GM23338 (cell line): ENCODE measurements at regions not wholly inside any gene's neighbourhood (a gene's known extent, or its start where the extent isn't known, plus 50 kb on each side); places are given as distances from the start of the nearest gene placed in this dataset.

Source experiments
- ATAC-seq: fragments of 200-7000 bp; cut with Tn5 transposase; 3 replicates; pipeline ENCODE4 v1.9.1; 2020
- DNase-seq: peaks from one replicate; pipeline ENCODE4 v3.0.0-alpha.2; 2015; ENCODE audit warnings: low spot score
- H2AFZ ChIP-seq: fragments of 200-600 bp; sonication (generic); 2 replicates; pipeline ENCODE4 v1.8.0; 2016; ENCODE audit warnings: antibody characterized with exemption, mild to moderate bottlenecking, moderate library complexity
- H3F3A ChIP-seq: fragments of 200-600 bp; sonication (generic); replicated peaks from 2 replicates; pipeline ENCODE4 v1.8.0; 2017; ENCODE audit warnings: antibody characterized with exemption, mixed run types, low read depth
- H3K27ac ChIP-seq: fragments of 200-600 bp; sonication (generic); 2 replicates; pipeline ENCODE4 v1.6.1; 2016; ENCODE audit warnings: low read depth
- H3K27me3 ChIP-seq: fragments of 200-600 bp; sonication (generic); 2 replicates; pipeline ENCODE4 v1.8.0; 2016; ENCODE audit warnings: mild to moderate bottlenecking, mixed run types, moderate library complexity; ENCODE audit not compliant: insufficient read depth
- H3K36me3 ChIP-seq: fragments of 200-600 bp; sonication (generic); 2 replicates; pipeline ENCODE4 v1.8.0; 2016; ENCODE audit warnings: mild to moderate bottlenecking; ENCODE audit not compliant: insufficient read depth
- H3K4me1 ChIP-seq: fragments of 200-600 bp; sonication (generic); 2 replicates; pipeline ENCODE4 v1.8.0; 2016; ENCODE audit warnings: mild to moderate bottlenecking, moderate library complexity; ENCODE audit not compliant: insufficient read depth
- H3K4me2 ChIP-seq: fragments of 200-600 bp; sonication (generic); 2 replicates; pipeline ENCODE4 v1.7.1; 2017; ENCODE audit warnings: mixed run types
- H3K4me3 ChIP-seq: fragments of 200-600 bp; sonication (generic); 2 replicates; pipeline ENCODE4 v1.6.1; 2016; ENCODE audit warnings: mixed run types
- H3K79me2 ChIP-seq: fragments of 200-600 bp; sonication (generic); replicated peaks from 2 replicates; pipeline ENCODE4 v1.8.0; 2017; ENCODE audit warnings: mild to moderate bottlenecking; ENCODE audit not compliant: insufficient read depth
- H3K9me2 ChIP-seq: fragments of 200-600 bp; sonication (generic); 2 replicates; pipeline ENCODE4 v1.8.0; 2017; ENCODE audit not compliant: insufficient read depth
- H4K20me1 ChIP-seq: fragments of 200-600 bp; sonication (generic); replicated peaks from 2 replicates; pipeline ENCODE4 v1.8.0; 2017; ENCODE audit warnings: mild to moderate bottlenecking; ENCODE audit not compliant: insufficient read depth
- H3K27ac Mint-ChIP-seq: 2 replicates; pipeline ENCODE4 v1.8.0; 2020; ENCODE audit warnings: inconsistent platforms, mild to moderate bottlenecking, moderate library complexity, mixed read lengths
- H3K27me3 Mint-ChIP-seq: 3 replicates; pipeline ENCODE4 v1.8.0; 2022; ENCODE audit warnings: low read depth, mild to moderate bottlenecking, moderate library complexity, mixed read lengths, inconsistent platforms; ENCODE audit not compliant: insufficient read depth, poor library complexity
- H3K36me3 Mint-ChIP-seq: 3 replicates; pipeline ENCODE4 v1.8.0; 2021; ENCODE audit warnings: low read depth, mild to moderate bottlenecking, inconsistent platforms, moderate library complexity, mixed read lengths
- H3K4me1 Mint-ChIP-seq: 3 replicates; pipeline ENCODE4 v1.8.0; 2020; ENCODE audit warnings: mild to moderate bottlenecking, inconsistent platforms, mixed read lengths
- H3K4me3 Mint-ChIP-seq: 3 replicates; pipeline ENCODE4 v1.8.0; 2021; ENCODE audit warnings: moderate library complexity, mild to moderate bottlenecking, inconsistent platforms, mixed read lengths
- H3K9me3 Mint-ChIP-seq: 3 replicates; pipeline ENCODE4 v1.8.0; 2020; ENCODE audit warnings: moderate library complexity, mild to moderate bottlenecking, inconsistent platforms, mixed read lengths
- EZH2 ChIP-seq: fragments of 200-600 bp; sonication (generic); IDR thresholded peaks from one replicate; pipeline ENCODE4 v1.8.0; 2017; ENCODE audit warnings: antibody characterized with exemption, mild to moderate bottlenecking, low read depth; ENCODE audit not compliant: unreplicated experiment
- EZH2phosphoT487 ChIP-seq: fragments of 200-600 bp; sonication (generic); IDR thresholded peaks from one replicate; pipeline ENCODE4 v1.8.1; 2018; ENCODE audit warnings: antibody characterized with exemption; ENCODE audit not compliant: unreplicated experiment
- TF ChIP-seq, protein P1 (sequence below): IDR thresholded peaks from one replicate; pipeline ENCODE4 v1.6.1; 2018; ENCODE audit warnings: antibody characterized with exemption; ENCODE audit not compliant: unreplicated experiment
- TF ChIP-seq, protein P2 (sequence below): fragments of 250-450 bp; sonication (Bioruptor Pico); IDR thresholded peaks from 2 replicates; pipeline ENCODE4 v1.5.0; 2020; ENCODE audit warnings: mild to moderate bottlenecking, moderate library complexity

DNA sequence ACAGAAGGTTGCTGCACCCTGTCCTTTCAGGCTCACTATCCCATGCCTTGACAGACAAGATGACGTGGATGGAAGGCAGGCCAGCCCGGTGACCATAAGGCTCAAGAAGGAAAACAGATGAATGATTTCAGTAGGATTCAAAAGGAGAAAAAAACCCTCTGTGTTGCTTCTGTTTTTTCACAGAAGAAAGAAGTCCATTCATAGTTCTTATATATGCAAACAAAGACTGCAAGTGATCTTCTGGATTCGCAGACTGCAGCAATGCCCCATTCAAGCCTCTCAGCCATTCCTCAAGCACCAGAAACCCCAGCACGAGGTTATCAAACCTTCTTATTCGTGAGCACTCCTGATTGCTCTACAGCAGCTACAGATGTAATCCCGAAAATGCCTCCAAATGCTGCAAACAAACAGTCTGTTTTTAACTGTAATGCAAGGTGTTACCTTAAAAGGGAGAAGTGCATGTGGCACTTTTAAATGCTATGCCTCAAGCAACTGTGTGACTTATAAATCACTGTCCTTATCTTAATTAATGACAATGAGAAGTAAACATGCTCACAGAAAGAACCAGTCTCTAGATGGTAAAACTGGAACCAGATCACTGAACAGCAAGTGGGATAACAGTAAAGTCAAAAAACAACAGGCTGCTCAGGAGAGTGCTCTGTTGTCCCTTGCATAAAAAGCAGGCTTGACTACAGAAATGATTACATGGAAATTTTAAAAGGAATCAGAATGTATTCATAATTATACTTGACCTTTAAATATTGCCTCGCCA is 173.9 kb downstream of the HHIPL2 start:
- Histone ChIP-seq H3K9me2 (peaks cover 11% of the 10 kb centered on the region; the same call in 1 of the 2 replicates), H3K27me3 (no peaks in the 10 kb centered on the region), H4K20me1 (no peaks in the 10 kb centered on the region), H3K36me3 (no peaks in the 10 kb centered on the region), H3K79me2 (no peaks in the 10 kb centered on the region), H3K4me2 (no peak overlapping the region), H3K4me3 (no peak overlapping the region), H3K4me1 (no peaks in the 10 kb centered on the region), H3K27ac (no peak overlapping the region), H2AFZ (peak overlapping the region; percentile 28; the same call in 1 of the 2 replicates), H3F3A (no peaks in the 10 kb centered on the region)
- TF ChIP-seq, protein P1, sequence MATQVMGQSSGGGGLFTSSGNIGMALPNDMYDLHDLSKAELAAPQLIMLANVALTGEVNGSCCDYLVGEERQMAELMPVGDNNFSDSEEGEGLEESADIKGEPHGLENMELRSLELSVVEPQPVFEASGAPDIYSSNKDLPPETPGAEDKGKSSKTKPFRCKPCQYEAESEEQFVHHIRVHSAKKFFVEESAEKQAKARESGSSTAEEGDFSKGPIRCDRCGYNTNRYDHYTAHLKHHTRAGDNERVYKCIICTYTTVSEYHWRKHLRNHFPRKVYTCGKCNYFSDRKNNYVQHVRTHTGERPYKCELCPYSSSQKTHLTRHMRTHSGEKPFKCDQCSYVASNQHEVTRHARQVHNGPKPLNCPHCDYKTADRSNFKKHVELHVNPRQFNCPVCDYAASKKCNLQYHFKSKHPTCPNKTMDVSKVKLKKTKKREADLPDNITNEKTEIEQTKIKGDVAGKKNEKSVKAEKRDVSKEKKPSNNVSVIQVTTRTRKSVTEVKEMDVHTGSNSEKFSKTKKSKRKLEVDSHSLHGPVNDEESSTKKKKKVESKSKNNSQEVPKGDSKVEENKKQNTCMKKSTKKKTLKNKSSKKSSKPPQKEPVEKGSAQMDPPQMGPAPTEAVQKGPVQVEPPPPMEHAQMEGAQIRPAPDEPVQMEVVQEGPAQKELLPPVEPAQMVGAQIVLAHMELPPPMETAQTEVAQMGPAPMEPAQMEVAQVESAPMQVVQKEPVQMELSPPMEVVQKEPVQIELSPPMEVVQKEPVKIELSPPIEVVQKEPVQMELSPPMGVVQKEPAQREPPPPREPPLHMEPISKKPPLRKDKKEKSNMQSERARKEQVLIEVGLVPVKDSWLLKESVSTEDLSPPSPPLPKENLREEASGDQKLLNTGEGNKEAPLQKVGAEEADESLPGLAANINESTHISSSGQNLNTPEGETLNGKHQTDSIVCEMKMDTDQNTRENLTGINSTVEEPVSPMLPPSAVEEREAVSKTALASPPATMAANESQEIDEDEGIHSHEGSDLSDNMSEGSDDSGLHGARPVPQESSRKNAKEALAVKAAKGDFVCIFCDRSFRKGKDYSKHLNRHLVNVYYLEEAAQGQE, result no peak
- TF ChIP-seq EZH2, result no peak
- no peak for TF ChIP-seq EZH2phosphoT487
- TF ChIP-seq, protein P2, sequence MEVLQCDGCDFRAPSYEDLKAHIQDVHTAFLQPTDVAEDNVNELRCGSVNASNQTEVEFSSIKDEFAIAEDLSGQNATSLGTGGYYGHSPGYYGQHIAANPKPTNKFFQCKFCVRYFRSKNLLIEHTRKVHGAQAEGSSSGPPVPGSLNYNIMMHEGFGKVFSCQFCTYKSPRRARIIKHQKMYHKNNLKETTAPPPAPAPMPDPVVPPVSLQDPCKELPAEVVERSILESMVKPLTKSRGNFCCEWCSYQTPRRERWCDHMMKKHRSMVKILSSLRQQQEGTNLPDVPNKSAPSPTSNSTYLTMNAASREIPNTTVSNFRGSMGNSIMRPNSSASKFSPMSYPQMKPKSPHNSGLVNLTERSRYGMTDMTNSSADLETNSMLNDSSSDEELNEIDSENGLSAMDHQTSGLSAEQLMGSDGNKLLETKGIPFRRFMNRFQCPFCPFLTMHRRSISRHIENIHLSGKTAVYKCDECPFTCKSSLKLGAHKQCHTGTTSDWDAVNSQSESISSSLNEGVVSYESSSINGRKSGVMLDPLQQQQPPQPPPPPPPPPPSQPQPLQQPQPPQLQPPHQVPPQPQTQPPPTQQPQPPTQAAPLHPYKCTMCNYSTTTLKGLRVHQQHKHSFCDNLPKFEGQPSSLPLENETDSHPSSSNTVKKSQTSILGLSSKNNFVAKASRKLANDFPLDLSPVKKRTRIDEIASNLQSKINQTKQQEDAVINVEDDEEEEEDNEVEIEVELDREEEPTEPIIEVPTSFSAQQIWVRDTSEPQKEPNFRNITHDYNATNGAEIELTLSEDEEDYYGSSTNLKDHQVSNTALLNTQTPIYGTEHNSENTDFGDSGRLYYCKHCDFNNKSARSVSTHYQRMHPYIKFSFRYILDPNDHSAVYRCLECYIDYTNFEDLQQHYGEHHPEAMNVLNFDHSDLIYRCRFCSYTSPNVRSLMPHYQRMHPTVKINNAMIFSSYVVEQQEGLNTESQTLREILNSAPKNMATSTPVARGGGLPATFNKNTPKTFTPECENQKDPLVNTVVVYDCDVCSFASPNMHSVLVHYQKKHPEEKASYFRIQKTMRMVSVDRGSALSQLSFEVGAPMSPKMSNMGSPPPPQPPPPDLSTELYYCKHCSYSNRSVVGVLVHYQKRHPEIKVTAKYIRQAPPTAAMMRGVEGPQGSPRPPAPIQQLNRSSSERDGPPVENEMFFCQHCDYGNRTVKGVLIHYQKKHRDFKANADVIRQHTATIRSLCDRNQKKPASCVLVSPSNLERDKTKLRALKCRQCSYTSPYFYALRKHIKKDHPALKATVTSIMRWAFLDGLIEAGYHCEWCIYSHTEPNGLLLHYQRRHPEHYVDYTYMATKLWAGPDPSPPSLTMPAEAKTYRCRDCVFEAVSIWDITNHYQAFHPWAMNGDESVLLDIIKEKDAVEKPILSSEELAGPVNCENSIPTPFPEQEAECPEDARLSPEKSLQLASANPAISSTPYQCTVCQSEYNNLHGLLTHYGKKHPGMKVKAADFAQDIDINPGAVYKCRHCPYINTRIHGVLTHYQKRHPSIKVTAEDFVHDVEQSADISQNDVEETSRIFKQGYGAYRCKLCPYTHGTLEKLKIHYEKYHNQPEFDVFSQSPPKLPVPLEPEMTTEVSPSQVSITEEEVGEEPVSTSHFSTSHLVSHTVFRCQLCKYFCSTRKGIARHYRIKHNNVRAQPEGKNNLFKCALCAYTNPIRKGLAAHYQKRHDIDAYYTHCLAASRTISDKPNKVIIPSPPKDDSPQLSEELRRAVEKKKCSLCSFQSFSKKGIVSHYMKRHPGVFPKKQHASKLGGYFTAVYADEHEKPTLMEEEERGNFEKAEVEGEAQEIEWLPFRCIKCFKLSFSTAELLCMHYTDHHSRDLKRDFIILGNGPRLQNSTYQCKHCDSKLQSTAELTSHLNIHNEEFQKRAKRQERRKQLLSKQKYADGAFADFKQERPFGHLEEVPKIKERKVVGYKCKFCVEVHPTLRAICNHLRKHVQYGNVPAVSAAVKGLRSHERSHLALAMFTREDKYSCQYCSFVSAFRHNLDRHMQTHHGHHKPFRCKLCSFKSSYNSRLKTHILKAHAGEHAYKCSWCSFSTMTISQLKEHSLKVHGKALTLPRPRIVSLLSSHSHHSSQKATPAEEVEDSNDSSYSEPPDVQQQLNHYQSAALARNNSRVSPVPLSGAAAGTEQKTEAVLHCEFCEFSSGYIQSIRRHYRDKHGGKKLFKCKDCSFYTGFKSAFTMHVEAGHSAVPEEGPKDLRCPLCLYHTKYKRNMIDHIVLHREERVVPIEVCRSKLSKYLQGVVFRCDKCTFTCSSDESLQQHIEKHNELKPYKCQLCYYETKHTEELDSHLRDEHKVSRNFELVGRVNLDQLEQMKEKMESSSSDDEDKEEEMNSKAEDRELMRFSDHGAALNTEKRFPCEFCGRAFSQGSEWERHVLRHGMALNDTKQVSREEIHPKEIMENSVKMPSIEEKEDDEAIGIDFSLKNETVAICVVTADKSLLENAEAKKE (CRISPR knock-in tag), result no peak
- Mint-ChIP-seq H3K36me3 (no peaks in the 10 kb centered on the region), H3K9me3 (no peaks in the 10 kb centered on the region), H3K27me3 (no peaks in the 10 kb centered on the region), H3K4me3 (no peak overlapping the region), H3K4me1 (no peaks in the 10 kb centered on the region), H3K27ac (no peak overlapping the region)
- ATAC-seq, result no peak
- DNase-seq, result no peak
